ENCODE measurements at regions not wholly inside any gene's neighbourhood (a gene's known extent, or its start where the extent isn't known, plus 50 kb on each side); places are given as distances from the start of the nearest gene placed in this dataset.
A peak's percentile ranks its signal among the peaks of the same experiment; 100 is the strongest.

- DNase-seq, result no peak
Observed at GRCh38 chr2:42910645-42911405, 118.4 kb upstream of the HAAO start.

GRCh38 chr2:42909966-42910365, 117.6 kb upstream of the HAAO start:
- DNase-seq, result no peak

GRCh38 chr2:42908518-42909200, 116.3 kb upstream of the HAAO start:
- no peak for DNase-seq

GRCh38 chr2:42907835-42908234, 115.5 kb upstream of the HAAO start:
- DNase-seq, result no peak

- DNase-seq, result no peak
Observed at GRCh38 chr2:42906557-42907411, 114.4 kb upstream of the HAAO start.

- no peak for DNase-seq
Observed at GRCh38 chr2:42906111-42906556, 113.8 kb upstream of the HAAO start.

- DNase-seq, result no peak
Observed at GRCh38 chr2:42905341-42906110, 113.1 kb upstream of the HAAO start.

GRCh38 chr2:42904576-42904876, 112.1 kb upstream of the HAAO start:
- DNase-seq, result no peak

- DNase-seq, result peak in 1 of 2 experiments; percentile 45
Observed at GRCh38 chr2:42903821-42904575, 111.6 kb upstream of the HAAO start.

GRCh38 chr2:42902939-42903709, 110.7 kb upstream of the HAAO start:
- DNase-seq, result no peak

- no peak for DNase-seq
Observed at GRCh38 chr2:42901076-42901640, 108.8 kb upstream of the HAAO start.

- DNase-seq, result no peak
Observed at GRCh38 chr2:42900289-42900891, 108.0 kb upstream of the HAAO start.

GRCh38 chr2:42897358-42897757, 105.0 kb upstream of the HAAO start:
- DNase-seq, result no peak

- DNase-seq, result no peak
Observed at GRCh38 chr2:42895791-42896135, 103.4 kb upstream of the HAAO start.

- no peak for DNase-seq
Observed at GRCh38 chr2:42895134-42895790, 102.9 kb upstream of the HAAO start.

GRCh38 chr2:42893047-42893758, 100.8 kb upstream of the HAAO start:
- no peak for DNase-seq

- peak; percentile 76 to 93 for DNase-seq
Observed at GRCh38 chr2:42890791-42891355, 98.5 kb upstream of the HAAO start.

- no peak for DNase-seq
Observed at GRCh38 chr2:42888321-42889245, 96.2 kb upstream of the HAAO start.
